ENCODE measurements at regions not wholly inside any gene's neighbourhood (a gene's known extent, or its start where the extent isn't known, plus 50 kb on each side); places are given as distances from the start of the nearest gene placed in this dataset.
A peak's percentile ranks its signal among the peaks of the same experiment; 100 is the strongest.
"Not testable (repeated sequence)": the region's sequence is repeated elsewhere in the genome, so short reads cannot be mapped to it uniquely, and the experiment has no call there.

GRCh38 chrX:121876305-121876704 lies 828.9 kb downstream of the GLUD2 start:
- no peak for DNase-seq

GRCh38 chrX:121877337-121877736 lies 829.9 kb downstream of the GLUD2 start:
- DNase-seq, result not testable (repeated sequence)

- DNase-seq, result no peak
Measured at GRCh38 chrX:121886557-121886956, 839.1 kb downstream of the GLUD2 start.

GRCh38 chrX:121894756-121895155 lies 847.3 kb downstream of the GLUD2 start:
- DNase-seq, result no peak

- DNase-seq, result no peak
Measured at GRCh38 chrX:121902463-121902862, 855.1 kb downstream of the GLUD2 start.

GRCh38 chrX:121903961-121904360 lies 856.6 kb downstream of the GLUD2 start:
- no peak for DNase-seq

GRCh38 chrX:121921258-121921657 lies 873.8 kb downstream of the GLUD2 start:
- no peak for DNase-seq

- DNase-seq, result no peak
Measured at GRCh38 chrX:121931567-121931966, 884.2 kb downstream of the GLUD2 start.

GRCh38 chrX:121932688-121933087 lies 885.3 kb downstream of the GLUD2 start:
- DNase-seq, result no peak

GRCh38 chrX:121949041-121949760 lies 901.8 kb downstream of the GLUD2 start:
- DNase-seq, result no peak

- DNase-seq, result no peak
Measured at GRCh38 chrX:121958886-121959285, 911.5 kb downstream of the GLUD2 start.

- DNase-seq, result no peak
Measured at GRCh38 chrX:121975671-121976070, 928.3 kb downstream of the GLUD2 start.

GRCh38 chrX:121987163-121987562 lies 939.8 kb downstream of the GLUD2 start:
- no peak for DNase-seq

GRCh38 chrX:121987835-121988234 lies 940.4 kb downstream of the GLUD2 start:
- no peak for DNase-seq

- peak; percentile 73 for DNase-seq
Measured at GRCh38 chrX:122004127-122004526, 956.7 kb downstream of the GLUD2 start.

GRCh38 chrX:122026665-122027064 lies 979.3 kb downstream of the GLUD2 start:
- no peak for DNase-seq

- no peak for DNase-seq
Measured at GRCh38 chrX:122046226-122046625, 998.8 kb downstream of the GLUD2 start.

GRCh38 chrX:122046815-122047214 lies 999.4 kb downstream of the GLUD2 start:
- no peak for DNase-seq

GRCh38 chrX:122047261-122047660 lies 999.9 kb downstream of the GLUD2 start:
- DNase-seq, result no peak

GRCh38 chrX:122055460-122055859 lies 1008.0 kb downstream of the GLUD2 start:
- DNase-seq, result no peak

GRCh38 chrX:122055979-122056715 lies 1008.7 kb downstream of the GLUD2 start:
- DNase-seq, result no peak

- no peak for DNase-seq
Measured at GRCh38 chrX:122076241-122076640, 1028.8 kb downstream of the GLUD2 start.

- DNase-seq, result no peak
Measured at GRCh38 chrX:122078079-122078478, 1030.7 kb downstream of the GLUD2 start.

- DNase-seq, result no peak
Measured at GRCh38 chrX:122087341-122087740, 1039.9 kb downstream of the GLUD2 start.

- no peak for DNase-seq
Measured at GRCh38 chrX:122091571-122091970, 1044.2 kb downstream of the GLUD2 start.

Measured in NCI-H82 (cell line).